HCT116 (cell line): ENCODE measurements at regions not wholly inside any gene's neighbourhood (a gene's known extent, or its start where the extent isn't known, plus 50 kb on each side); places are given as distances from the start of the nearest gene placed in this dataset.

Experiments used
- ATAC-seq: fragments of 200-7000 bp; cut with Tn5 transposase; 2 replicates; pipeline ENCODE4 v1.9.1; 2020; ENCODE audit warnings: mild to moderate bottlenecking, moderate library complexity
- BruUV-seq: library from RNA; stranded (reverse); fragments of 400-500 nt; replicated peaks from 2 replicates; lab custom pipeline; 2021; lab: Mats Ljungman, UMichigan
- CTCF ChIA-PET: fragments of 300-600 bp; sonication (Branson Sonifier 250); formaldehyde crosslinking; loops from one replicate; lab custom pipeline; 2021; ENCODE audit warnings: antibody characterized with exemption; lab: Charles Lee
- POLR2A ChIA-PET: fragments of 300-600, 350-600 bp; sonication (Branson Sonifier 250); formaldehyde crosslinking; loops from one replicate; lab custom pipeline; 2021; ENCODE audit warnings: antibody characterized with exemption; lab: Charles Lee
- RAD21 ChIA-PET, 2 experiments: fragments of 300-600 bp; sonication (Branson Sonifier 250); formaldehyde crosslinking; loops; one replicate each; lab custom pipeline; 2023; ENCODE audit warnings: low total read pairs in 2 of 2; ENCODE audit not compliant: uncharacterized antibody in 2 of 2, unreplicated experiment in 2 of 2, low non-redundant PET in 1 of 2; lab: Charles Lee
- DNase-seq: peaks from one replicate; pipeline ENCODE4 v3.0.0-alpha.2; 2010; ENCODE audit warnings: low read depth, low spot score
- H2AFZ ChIP-seq: fragments of 200-600 bp; shearing (Covaris generic), sonication (generic); 2 replicates; pipeline ENCODE4 v1.6.1; 2017; ENCODE audit warnings: low read depth, mixed run types, mixed read lengths, antibody characterized with exemption, low read length; ENCODE audit not compliant: poor library complexity, severe bottlenecking
- H3K27ac ChIP-seq: 2 replicates; pipeline ENCODE4 v1.5.1; 2012; ENCODE audit warnings: low read depth, low read length
- H3K27me3 ChIP-seq: fragments of 200-600 bp; sonication (generic); 2 replicates; pipeline ENCODE4 v1.6.1; 2016; ENCODE audit warnings: mixed run types, low read length, mixed read lengths; ENCODE audit not compliant: insufficient read depth
- H3K36me3 ChIP-seq, 2 experiments: fragments of 200-500 bp in 1 of 2; fragments of 200-600 bp in 1 of 2; sonication (Bioruptor generic) in 1 of 2; sonication (generic) in 1 of 2; 2 replicates each; pipeline versions ENCODE4 v1.5.1 to v1.6.1; 2014 to 2016; ENCODE audit warnings: low read length in 2 of 2, inconsistent platforms in 1 of 2, mixed read lengths in 1 of 2, mixed run types in 1 of 2; ENCODE audit not compliant: insufficient read depth in 2 of 2, control insufficient read depth in 1 of 2
- H3K4me1 ChIP-seq, 2 experiments: fragments of 200-600 bp in 1 of 2; sonication (generic) in 1 of 2; 2 replicates each; pipeline versions ENCODE4 v1.5.1 to v1.6.1; 2012 to 2017; ENCODE audit warnings: low read length in 2 of 2, inconsistent platforms in 1 of 2, mild to moderate bottlenecking in 1 of 2, mixed read lengths in 1 of 2, mixed run types in 1 of 2, moderate library complexity in 1 of 2; ENCODE audit not compliant: insufficient read depth in 2 of 2, control insufficient read depth in 1 of 2
- H3K4me2 ChIP-seq: fragments of 200-600 bp; sonication (generic); 2 replicates; pipeline ENCODE4 v1.6.1; 2017; ENCODE audit warnings: mixed run types, low read length, mixed read lengths
- H3K4me3 ChIP-seq, 2 experiments: fragments of 200-600 bp in 1 of 2; sonication (generic) in 1 of 2; replicated peaks in 1 of 2; 2 replicates each; pipeline ENCODE4 v1.5.1; 2011 to 2016; ENCODE audit warnings: low read length in 2 of 2, control low read depth in 1 of 2, low read depth in 1 of 2, mild to moderate bottlenecking in 1 of 2, mixed read lengths in 1 of 2, mixed run types in 1 of 2
- H3K79me2 ChIP-seq: fragments of 200-600 bp; sonication (generic); 2 replicates; pipeline ENCODE4 v1.6.1; 2017; ENCODE audit warnings: mild to moderate bottlenecking, mixed run types, low read length, moderate library complexity, mixed read lengths; ENCODE audit not compliant: insufficient read depth
- H3K9ac ChIP-seq: fragments of 200-600 bp; sonication (generic); 2 replicates; pipeline ENCODE4 v1.6.1; 2016; ENCODE audit warnings: low read length, mixed read lengths
- H3K9me2 ChIP-seq: fragments of 200-600 bp; sonication (generic), shearing (Covaris generic); 2 replicates; pipeline ENCODE4 v1.6.1; 2017; ENCODE audit warnings: mixed run types, mild to moderate bottlenecking, moderate library complexity; ENCODE audit not compliant: insufficient read depth
- H3K9me3 ChIP-seq, 2 experiments: fragments of 200-500 bp in 1 of 2; fragments of 200-600 bp in 1 of 2; sonication (Bioruptor generic) in 1 of 2; sonication (generic) in 1 of 2; 2 replicates each; pipeline ENCODE4 v1.6.1; 2014 to 2017; ENCODE audit warnings: low read length in 2 of 2, mixed read lengths in 2 of 2, inconsistent platforms in 1 of 2, low read depth in 1 of 2, mild to moderate bottlenecking in 1 of 2, mixed run types in 1 of 2, moderate library complexity in 1 of 2; ENCODE audit not compliant: control insufficient read depth in 1 of 2, insufficient read depth in 1 of 2
- H4K20me1 ChIP-seq: fragments of 200-600 bp; sonication (generic), shearing (Covaris generic); 2 replicates; pipeline ENCODE4 v1.6.1; 2017; ENCODE audit warnings: mixed run types, mild to moderate bottlenecking, moderate library complexity; ENCODE audit not compliant: insufficient read depth
- CBX3 ChIP-seq: IDR thresholded peaks from 2 replicates; pipeline ENCODE4 v1.6.1; 2012; ENCODE audit warnings: low read depth
- CTCF ChIP-seq, 3 experiments: fragments of 200-600 bp in 1 of 3; sonication (generic) in 1 of 3; IDR thresholded peaks in 2 of 3; conservative IDR thresholded peaks in 1 of 3; 2 replicates each; pipeline ENCODE4 v1.5.1; 2012 to 2017; ENCODE audit warnings: low read depth in 2 of 3, low read length in 2 of 3, antibody characterized with exemption in 1 of 3, borderline replicate concordance in 1 of 3, control low read depth in 1 of 3, mild to moderate bottlenecking in 1 of 3, mixed read lengths in 1 of 3, mixed run types in 1 of 3, moderate library complexity in 1 of 3; ENCODE audit not compliant: insufficient read depth in 1 of 3
- ELF1 ChIP-seq: IDR thresholded peaks from 2 replicates; pipeline ENCODE4 v1.6.1; 2012; ENCODE audit warnings: low read depth, borderline replicate concordance
- EZH2 ChIP-seq: fragments of 200-600 bp; sonication (generic); IDR thresholded peaks from 2 replicates; pipeline ENCODE4 v1.6.1; 2017; ENCODE audit warnings: antibody characterized with exemption, mixed run types
- RAD21 ChIP-seq: IDR thresholded peaks from 2 replicates; pipeline ENCODE4 v1.6.1; 2012; ENCODE audit warnings: low read depth, mild to moderate bottlenecking
- REST ChIP-seq: IDR thresholded peaks from 2 replicates; pipeline ENCODE4 v1.6.1; 2012; ENCODE audit warnings: low read depth
- SIN3A ChIP-seq: IDR thresholded peaks from 2 replicates; pipeline ENCODE4 v1.6.1; 2012; ENCODE audit warnings: low read depth
- TCF7L2 ChIP-seq: IDR thresholded peaks from 2 replicates; pipeline ENCODE4 v1.7.0; 2011; ENCODE audit warnings: borderline replicate concordance, inconsistent platforms; ENCODE audit not compliant: insufficient read depth, insufficient read length; ENCODE audit errors: extremely low read depth
- YY1 ChIP-seq: IDR thresholded peaks from 2 replicates; pipeline ENCODE4 v1.6.1; 2011; ENCODE audit warnings: low read length, low read depth, moderate library complexity, mild to moderate bottlenecking; ENCODE audit not compliant: insufficient replicate concordance; ENCODE audit errors: extremely low read depth
- intact Hi-C: fragments of 100-400 bp; cut with micrococcal nuclease; formaldehyde crosslinking; loops from 2 replicates; pipeline ENCODE4 v1.10.0; 2022

GRCh38 chr7:20033621-20034400 lies 183.4 kb downstream of the MACC1 start:
- ChIA-PET POLR2A (no interaction called here), CTCF (no interaction called here), RAD21 (no interaction called here)
- TF ChIP-seq EZH2 (no peak), CBX3 (no peak), TCF7L2 (no peak), SIN3A (no peak), REST (no peak), CTCF (IDR thresholded peaks at IDR 0.05 in 2 of 3, conservative IDR thresholded peaks at IDR 0.05 in 1 of 3; ENCODE audit: borderline replicate concordance in 1 of 3, insufficient read depth in 1 of 3, low read depth in 2 of 3, low read length in 2 of 3) (no peak), YY1 (no peak), RAD21 (no peak), ELF1 (no peak)
- H3K36me3 ChIP-seq = no peaks in the 10 kb centered on the region
- no peaks in the 10 kb centered on the region for H4K20me1 ChIP-seq
- ATAC-seq (no peak), DNase-seq (no peak)
- no peak overlapping the region for H3K4me3 ChIP-seq
- BruUV-seq = no TSS peak
- intact Hi-C loops = no loop called here
- H3K4me2 ChIP-seq = no peak overlapping the region
- H3K9me3 ChIP-seq = no peaks in the 10 kb centered on the region
- H3K9me2 ChIP-seq = no peaks in the 10 kb centered on the region
- H2AFZ ChIP-seq = no peak overlapping the region
- no peak overlapping the region for H3K27ac ChIP-seq
- H3K27me3 ChIP-seq = no peaks in the 10 kb centered on the region
- H3K9ac ChIP-seq = no peak overlapping the region
- H3K79me2 ChIP-seq = no peaks in the 10 kb centered on the region
- H3K4me1 ChIP-seq = peaks cover 13% of the 10 kb centered on the region in 2 experiments
